Trophoblast cell (in vitro differentiated cells and primary cell): ENCODE measurements at regions not wholly inside any gene's neighbourhood (a gene's known extent, or its start where the extent isn't known, plus 50 kb on each side); places are given as distances from the start of the nearest gene placed in this dataset.

Source experiments
- DNase-seq, 2 donors: peaks; one replicate each; pipeline ENCODE4 v3.0.0-alpha.2; 2016
- H2AFZ ChIP-seq: 2 replicates; pipeline ENCODE4 v1.6.1; 2013; ENCODE audit warnings: low read length, moderate library complexity, mild to moderate bottlenecking; ENCODE audit not compliant: insufficient read depth, poor library complexity
- H2AK5ac ChIP-seq: 2 replicates; pipeline ENCODE4 v1.6.1; 2013; ENCODE audit warnings: mild to moderate bottlenecking, low read length
- H2BK120ac ChIP-seq: 2 replicates; pipeline ENCODE4 v1.6.1; 2013; ENCODE audit warnings: low read length, mild to moderate bottlenecking, moderate library complexity; ENCODE audit not compliant: insufficient read depth, poor library complexity
- H2BK12ac ChIP-seq: 2 replicates; pipeline ENCODE4 v1.6.1; 2013; ENCODE audit warnings: mild to moderate bottlenecking, low read length, moderate library complexity
- H2BK5ac ChIP-seq: 2 replicates; pipeline ENCODE4 v1.6.1; 2013; ENCODE audit warnings: low read length, low read depth, moderate library complexity, mild to moderate bottlenecking; ENCODE audit not compliant: poor library complexity
- H3K14ac ChIP-seq: 2 replicates; pipeline ENCODE4 v1.6.1; 2013; ENCODE audit warnings: mild to moderate bottlenecking, low read length
- H3K18ac ChIP-seq: 2 replicates; pipeline ENCODE4 v1.6.1; 2013; ENCODE audit warnings: mild to moderate bottlenecking, low read length
- H3K23ac ChIP-seq: 2 replicates; pipeline ENCODE4 v1.6.1; 2013; ENCODE audit warnings: low read length
- H3K27ac ChIP-seq: 2 replicates; pipeline ENCODE4 v1.5.1; 2013; ENCODE audit warnings: low read depth, mild to moderate bottlenecking, inconsistent platforms, low read length, moderate library complexity
- H3K27me3 ChIP-seq: 2 replicates; pipeline ENCODE4 v1.6.1; 2013; ENCODE audit warnings: inconsistent platforms, mild to moderate bottlenecking, low read length, moderate library complexity; ENCODE audit not compliant: insufficient read depth
- H3K36me3 ChIP-seq, 2 experiments: 1 replicate in 1 of 2; 2 replicates in 1 of 2; pipeline ENCODE4 v1.6.1; 2013; ENCODE audit warnings: low read length in 2 of 2, mild to moderate bottlenecking in 2 of 2, moderate library complexity in 1 of 2; ENCODE audit not compliant: insufficient read depth in 2 of 2, control insufficient read depth in 1 of 2
- H3K4ac ChIP-seq: 2 replicates; pipeline ENCODE4 v1.6.1; 2013; ENCODE audit warnings: low read depth, mild to moderate bottlenecking, low read length, moderate library complexity
- H3K4me1 ChIP-seq, 2 experiments: 1 replicate in 1 of 2; 2 replicates in 1 of 2; pipeline ENCODE4 v1.6.1; 2013; ENCODE audit warnings: low read length in 2 of 2, mild to moderate bottlenecking in 2 of 2, moderate library complexity in 1 of 2; ENCODE audit not compliant: insufficient read depth in 2 of 2, control insufficient read depth in 1 of 2
- H3K4me2 ChIP-seq: 2 replicates; pipeline ENCODE4 v1.6.1; 2013; ENCODE audit warnings: inconsistent platforms, mild to moderate bottlenecking, low read length, moderate library complexity
- H3K4me3 ChIP-seq: 2 replicates; pipeline ENCODE4 v1.5.1; 2013; ENCODE audit warnings: mild to moderate bottlenecking, low read depth, low read length, inconsistent platforms
- H3K79me1 ChIP-seq: one replicate; pipeline ENCODE4 v1.6.1; 2013; ENCODE audit warnings: low read length
- H3K79me2 ChIP-seq: 2 replicates; pipeline ENCODE4 v1.6.1; 2013; ENCODE audit warnings: low read length, mild to moderate bottlenecking; ENCODE audit not compliant: control insufficient read depth, insufficient read depth, poor library complexity
- H3K9ac ChIP-seq: 2 replicates; pipeline ENCODE4 v1.6.1; 2013; ENCODE audit warnings: mild to moderate bottlenecking, low read length
- H3K9me3 ChIP-seq: 2 replicates; pipeline ENCODE4 v1.6.1; 2013; ENCODE audit warnings: low read depth, mild to moderate bottlenecking, control low read depth, inconsistent platforms, low read length; ENCODE audit not compliant: insufficient read depth
- H4K12ac ChIP-seq: 2 replicates; pipeline ENCODE4 v1.6.1; 2013; ENCODE audit warnings: low read depth, mild to moderate bottlenecking, low read length, moderate library complexity
- H4K8ac ChIP-seq: 2 replicates; pipeline ENCODE4 v1.6.1; 2013; ENCODE audit warnings: low read depth, mild to moderate bottlenecking, low read length, moderate library complexity
- H4K91ac ChIP-seq: one replicate; pipeline ENCODE4 v1.6.1; 2013; ENCODE audit warnings: low read depth, mild to moderate bottlenecking, low read length, moderate library complexity
- WGBS: extraction: QIAGEN DNeasy Blood & Tissue Kit; methylation state at CpG from one replicate; pipeline ENCODE4 v1.1.7; 2013; ENCODE audit warnings: missing lambda C conversion rate; ENCODE audit not compliant: insufficient read length, insufficient coverage; ENCODE audit errors: extremely low coverage; 5-methylcytosine and 5-hydroxymethylcytosine counted together

DNA sequence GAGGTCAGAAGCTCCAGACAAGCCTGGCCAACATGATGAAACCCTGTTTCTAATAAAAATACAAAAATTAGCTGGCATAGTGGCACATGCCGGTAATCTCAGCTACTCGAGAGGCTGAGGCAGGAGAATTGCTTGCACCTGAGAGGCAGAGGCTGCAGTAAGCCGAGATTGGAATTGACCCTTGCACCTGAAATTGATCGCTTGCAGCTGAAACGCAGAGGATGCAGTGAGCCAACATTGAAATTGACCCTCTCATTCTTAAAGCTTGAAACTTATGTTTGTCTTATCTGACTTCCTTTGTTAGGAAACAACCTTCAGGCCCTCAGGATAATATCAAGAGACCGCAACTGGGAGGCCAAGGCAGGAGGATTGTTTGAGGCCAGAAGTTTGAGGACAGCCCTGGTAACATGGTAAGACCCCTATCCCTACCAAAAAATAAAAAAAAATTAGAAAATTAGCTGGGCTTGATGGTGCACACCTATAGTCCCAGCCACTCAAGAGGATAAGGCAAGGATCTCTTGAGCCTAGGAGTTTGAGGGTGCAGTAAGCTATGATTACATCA lies 376.6 kb upstream of the XYLT1 start:
- no peak overlapping the region for H3K4ac ChIP-seq
- no peak overlapping the region for H3K27ac ChIP-seq
- H3K23ac ChIP-seq: no peak overlapping the region
- no peaks in the 10 kb centered on the region for H3K9me3 ChIP-seq
- H3K79me1 ChIP-seq: no peaks in the 10 kb centered on the region
- H3K36me3 ChIP-seq: no peaks in the 10 kb centered on the region
- no peak overlapping the region for H3K4me2 ChIP-seq
- no peak overlapping the region for H2AFZ ChIP-seq
- H2BK12ac ChIP-seq: no peak overlapping the region
- no peak overlapping the region for H2AK5ac ChIP-seq
- WGBS: no CpG with 5 or more reads among the region's 6 CpGs
- no peak overlapping the region for H2BK120ac ChIP-seq
- no peaks in the 10 kb centered on the region for H3K4me1 ChIP-seq
- H3K79me2 ChIP-seq: no peaks in the 10 kb centered on the region
- no peak overlapping the region for H4K91ac ChIP-seq
- H3K14ac ChIP-seq: no peak overlapping the region
- no peak overlapping the region for H4K12ac ChIP-seq
- no peak overlapping the region for H3K18ac ChIP-seq
- H2BK5ac ChIP-seq: no peak overlapping the region
- H4K8ac ChIP-seq: no peak overlapping the region
- H3K4me3 ChIP-seq: no peak overlapping the region
- H3K9ac ChIP-seq: no peak overlapping the region
- no peak for DNase-seq
- H3K27me3 ChIP-seq: no peaks in the 10 kb centered on the region

DNA sequence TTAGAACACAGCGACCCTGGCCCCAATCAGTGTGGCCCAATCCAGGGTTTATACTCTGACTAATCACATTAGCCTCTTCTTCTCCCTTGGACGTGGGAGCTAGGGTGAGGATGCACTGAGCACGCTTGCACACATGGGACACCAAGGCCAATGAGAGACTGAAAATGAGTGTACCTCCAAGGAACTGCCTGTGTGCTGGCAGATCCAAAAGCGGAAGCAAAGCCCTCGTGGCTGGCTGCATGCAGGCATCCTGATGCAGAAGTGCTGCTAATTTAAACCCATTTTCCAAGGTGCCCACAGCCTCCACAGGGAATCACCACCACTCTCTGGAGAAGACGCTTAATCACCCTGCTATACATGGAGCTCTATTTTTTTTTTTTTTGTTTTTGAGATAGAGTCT lies 375.3 kb upstream of the XYLT1 start:
- H3K9me3 ChIP-seq: no peaks in the 10 kb centered on the region
- H3K14ac ChIP-seq: no peak overlapping the region
- no peak for DNase-seq
- no peak overlapping the region for H2BK120ac ChIP-seq
- no peak overlapping the region for H4K91ac ChIP-seq
- no peak overlapping the region for H3K4ac ChIP-seq
- no peaks in the 10 kb centered on the region for H3K79me2 ChIP-seq
- H3K79me1 ChIP-seq: no peaks in the 10 kb centered on the region
- H4K12ac ChIP-seq: no peak overlapping the region
- H3K27ac ChIP-seq: no peak overlapping the region
- no peak overlapping the region for H3K4me2 ChIP-seq
- no peak overlapping the region for H2BK12ac ChIP-seq
- no peak overlapping the region for H3K18ac ChIP-seq
- no peak overlapping the region for H3K4me3 ChIP-seq
- H3K9ac ChIP-seq: no peak overlapping the region
- no CpG with 5 or more reads among the region's 6 CpGs for WGBS
- no peak overlapping the region for H2BK5ac ChIP-seq
- H2AFZ ChIP-seq: no peak overlapping the region
- H3K36me3 ChIP-seq: no peaks in the 10 kb centered on the region
- no peak overlapping the region for H4K8ac ChIP-seq
- H3K27me3 ChIP-seq: no peaks in the 10 kb centered on the region
- H3K23ac ChIP-seq: no peak overlapping the region
- H2AK5ac ChIP-seq: no peak overlapping the region
- no peaks in the 10 kb centered on the region for H3K4me1 ChIP-seq

DNA sequence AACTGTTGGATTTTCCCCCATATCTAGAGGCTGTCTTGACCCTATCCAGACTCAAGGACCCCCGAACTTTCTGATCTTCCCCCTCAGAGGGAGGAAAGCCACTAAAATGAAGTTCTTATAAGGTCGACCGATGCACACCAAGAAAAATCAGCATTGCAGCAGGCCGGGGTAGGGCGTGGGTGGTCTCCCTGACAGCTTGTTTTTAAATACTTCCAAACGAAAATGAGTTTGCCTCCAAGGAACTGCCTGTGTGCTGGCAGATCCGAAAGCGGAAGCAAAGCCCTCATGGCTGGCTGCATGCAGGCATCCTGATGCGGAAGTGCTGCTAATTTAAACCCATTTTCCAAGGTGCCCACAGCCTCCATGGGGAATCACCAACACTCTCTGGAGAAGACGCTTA lies 374.3 kb upstream of the XYLT1 start:
- no peak overlapping the region for H3K4me3 ChIP-seq
- no peaks in the 10 kb centered on the region for H3K27me3 ChIP-seq
- no peak overlapping the region for H2BK120ac ChIP-seq
- no peak overlapping the region for H3K23ac ChIP-seq
- H3K36me3 ChIP-seq: no peaks in the 10 kb centered on the region
- H3K4ac ChIP-seq: no peak overlapping the region
- H3K14ac ChIP-seq: no peak overlapping the region
- no peak overlapping the region for H3K4me2 ChIP-seq
- H2BK12ac ChIP-seq: no peak overlapping the region
- no peak overlapping the region for H2AK5ac ChIP-seq
- no peak overlapping the region for H2AFZ ChIP-seq
- no peaks in the 10 kb centered on the region for H3K9me3 ChIP-seq
- H4K12ac ChIP-seq: no peak overlapping the region
- H3K18ac ChIP-seq: no peak overlapping the region
- H3K27ac ChIP-seq: no peak overlapping the region
- no CpG with 5 or more reads among the region's 10 CpGs for WGBS
- no peaks in the 10 kb centered on the region for H3K79me1 ChIP-seq
- no peaks in the 10 kb centered on the region for H3K4me1 ChIP-seq
- no peaks in the 10 kb centered on the region for H3K79me2 ChIP-seq
- no peak overlapping the region for H4K8ac ChIP-seq
- no peak for DNase-seq
- H3K9ac ChIP-seq: no peak overlapping the region
- H2BK5ac ChIP-seq: no peak overlapping the region
- no peak overlapping the region for H4K91ac ChIP-seq

DNA sequence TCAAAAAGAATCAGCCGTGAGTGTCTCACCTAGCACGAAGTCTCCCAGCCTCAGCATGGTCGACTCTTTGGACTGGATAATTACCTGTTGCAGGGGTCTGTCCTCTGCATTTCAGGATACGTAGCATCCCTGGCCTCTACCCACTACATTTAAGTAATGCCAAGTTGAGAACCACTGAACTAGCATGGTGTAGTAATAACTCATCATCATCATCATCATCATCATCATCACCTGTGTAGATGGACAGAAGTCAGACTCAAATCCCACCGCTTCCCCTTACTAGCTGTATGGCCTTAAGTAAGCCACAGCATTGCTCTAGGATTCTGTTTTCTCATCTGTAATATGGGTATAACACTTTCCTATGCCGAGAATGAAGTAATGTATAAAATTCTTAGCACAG lies 373.1 kb upstream of the XYLT1 start:
- Histone ChIP-seq H3K27ac (no peak overlapping the region), H2BK5ac (no peak overlapping the region), H3K4me2 (no peak overlapping the region), H4K8ac (no peak overlapping the region), H2AK5ac (no peak overlapping the region), H2BK12ac (no peak overlapping the region), H3K9me3 (no peaks in the 10 kb centered on the region), H3K9ac (no peak overlapping the region), H4K12ac (no peak overlapping the region), H3K4ac (no peak overlapping the region), H4K91ac (no peak overlapping the region), H3K27me3 (no peaks in the 10 kb centered on the region), H3K36me3 (no peaks in the 10 kb centered on the region), H3K14ac (no peak overlapping the region), H3K4me3 (no peak overlapping the region), H3K4me1 (no peaks in the 10 kb centered on the region), H3K23ac (no peak overlapping the region), H2AFZ (no peak overlapping the region), H3K79me2 (no peaks in the 10 kb centered on the region), H3K18ac (no peak overlapping the region), H2BK120ac (no peak overlapping the region), H3K79me1 (no peaks in the 10 kb centered on the region)
- WGBS: no CpG with 5 or more reads among the region's 6 CpGs
- DNase-seq: no peak
